GM18873 (cell line): ENCODE measurements at regions not wholly inside any gene's neighbourhood (a gene's known extent, or its start where the extent isn't known, plus 50 kb on each side); places are given as distances from the start of the nearest gene placed in this dataset.

Experiments
- ATAC-seq: cut with Tn5 transposase; IDR thresholded peaks from one replicate; pipeline ENCODE4 v1.9.1; 2021; ENCODE audit warnings: mild to moderate bottlenecking, moderate library complexity, moderate number of reproducible peaks; ENCODE audit not compliant: unreplicated experiment, low FRiP score

- no peak for ATAC-seq
Measured at GRCh38 chr2:8259841-8260178, 422.0 kb upstream of the ID2 start.

DNA sequence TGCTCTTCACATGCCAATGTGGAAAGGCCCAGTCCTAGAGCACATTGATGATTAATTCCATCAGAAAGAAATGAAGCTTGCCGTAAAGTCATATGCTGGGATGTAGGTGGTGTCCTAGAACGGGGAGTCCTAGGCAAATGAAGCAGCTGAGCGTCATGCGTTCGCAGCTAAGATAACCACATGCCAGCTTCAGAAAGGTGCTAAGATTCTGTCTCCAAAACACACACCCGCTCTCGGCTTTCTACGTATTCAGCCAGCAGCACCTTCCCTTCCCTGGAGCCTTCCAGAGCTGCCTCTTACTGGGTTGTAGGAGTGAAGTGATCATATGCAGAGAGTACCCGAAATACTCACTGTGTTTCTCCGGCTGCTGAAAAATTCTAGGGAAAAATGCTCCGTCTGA, 421.6 kb upstream of the ID2 start:
- ATAC-seq: no peak

DNA sequence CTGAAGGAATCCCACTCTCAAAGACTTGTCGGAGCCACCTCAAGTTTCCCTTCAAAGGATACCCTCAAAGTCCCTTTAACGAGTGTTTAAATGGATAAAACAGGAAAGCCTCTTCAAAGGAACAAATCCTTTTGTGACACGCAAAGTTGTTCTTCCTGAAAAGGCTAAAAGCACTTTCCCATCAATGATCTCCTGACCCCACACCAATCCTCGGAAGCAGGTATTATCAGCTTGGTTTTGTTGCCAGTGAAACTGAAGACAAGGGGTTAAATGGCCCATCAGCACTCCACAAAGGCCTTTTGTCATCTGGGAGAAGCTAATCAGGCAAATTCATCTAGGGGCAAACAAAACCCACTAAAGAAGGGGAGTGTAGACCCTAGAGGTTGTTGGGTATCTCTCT, 418.0 kb upstream of the ID2 start:
- ATAC-seq: no peak

GRCh38 chr2:8264981-8265380, 416.9 kb upstream of the ID2 start:
- ATAC-seq: no peak

GRCh38 chr2:8265476-8266226, 416.2 kb upstream of the ID2 start:
- ATAC-seq: no peak

DNA sequence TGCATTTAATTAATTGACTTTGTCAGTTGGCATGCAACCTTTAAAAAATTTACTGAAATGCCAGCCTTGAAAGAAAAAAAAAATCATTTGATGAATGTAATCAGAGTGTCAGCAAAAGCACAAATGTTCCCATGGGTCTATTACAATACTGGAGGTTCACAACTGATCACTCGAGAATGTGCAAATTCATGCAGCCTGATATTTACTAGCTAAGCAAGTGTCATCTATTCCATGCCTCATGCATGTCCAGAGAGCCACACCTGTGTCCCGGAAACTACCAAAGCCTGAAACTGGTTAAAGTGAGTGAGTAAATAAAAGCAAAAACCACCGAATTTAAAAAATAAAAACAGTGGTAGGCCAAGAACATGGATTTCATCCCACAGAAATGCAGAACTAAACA, 415.3 kb upstream of the ID2 start:
- ATAC-seq: no peak

- no peak for ATAC-seq
Measured at GRCh38 chr2:8267048-8267447, 414.8 kb upstream of the ID2 start.

GRCh38 chr2:8267721-8268120, 414.1 kb upstream of the ID2 start:
- no peak for ATAC-seq

- ATAC-seq: no peak
Measured at GRCh38 chr2:8268172-8268783, 413.6 kb upstream of the ID2 start.

- no peak for ATAC-seq
Measured at GRCh38 chr2:8270699-8271098, 411.2 kb upstream of the ID2 start.

DNA sequence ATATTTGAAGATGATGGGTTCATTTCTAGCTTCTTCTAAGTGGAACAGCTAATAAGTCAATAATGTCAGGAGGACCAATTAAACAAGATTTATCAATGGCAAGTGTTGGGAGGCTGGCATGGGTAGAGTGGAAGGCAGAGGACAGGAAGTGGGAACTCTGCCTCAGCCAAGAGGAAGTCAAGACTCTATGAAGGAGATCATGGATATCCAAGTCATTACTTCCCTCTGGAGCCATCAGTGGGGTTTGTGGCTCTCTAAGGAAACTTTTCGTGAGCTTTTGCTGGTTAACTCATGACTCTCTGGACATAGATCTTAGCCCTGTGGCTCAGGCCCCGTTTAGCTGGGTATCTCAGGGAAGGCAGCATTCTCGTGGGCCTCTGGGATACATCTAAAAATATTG, 410.4 kb upstream of the ID2 start:
- no peak for ATAC-seq

DNA sequence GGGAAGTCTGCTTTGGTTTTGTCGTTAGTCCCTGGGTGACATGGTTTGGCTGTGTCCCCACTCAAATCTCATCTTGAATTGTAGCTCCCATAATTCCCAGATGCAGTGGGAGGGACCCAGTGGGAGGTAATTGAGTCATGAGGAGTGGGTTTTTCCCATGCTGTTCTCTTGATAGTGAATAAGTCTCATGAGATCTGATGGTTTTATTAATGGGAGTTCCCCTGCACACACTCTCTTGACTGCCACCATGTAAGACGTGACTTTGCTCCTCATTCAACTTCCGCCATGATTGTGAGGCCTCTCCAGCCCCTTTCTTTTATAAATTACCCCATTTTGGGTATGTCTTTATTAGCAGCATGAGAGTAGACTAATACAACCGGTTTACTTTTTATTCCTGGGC, 405.8 kb upstream of the ID2 start:
- ATAC-seq: no peak

- ATAC-seq: no peak
Measured at GRCh38 chr2:8277921-8278571, 403.8 kb upstream of the ID2 start.

- no peak for ATAC-seq
Measured at GRCh38 chr2:8278709-8279354, 403.0 kb upstream of the ID2 start.

- no peak for ATAC-seq
Measured at GRCh38 chr2:8279506-8279905, 402.4 kb upstream of the ID2 start.

- no peak for ATAC-seq
Measured at GRCh38 chr2:8281234-8281633, 400.6 kb upstream of the ID2 start.

DNA sequence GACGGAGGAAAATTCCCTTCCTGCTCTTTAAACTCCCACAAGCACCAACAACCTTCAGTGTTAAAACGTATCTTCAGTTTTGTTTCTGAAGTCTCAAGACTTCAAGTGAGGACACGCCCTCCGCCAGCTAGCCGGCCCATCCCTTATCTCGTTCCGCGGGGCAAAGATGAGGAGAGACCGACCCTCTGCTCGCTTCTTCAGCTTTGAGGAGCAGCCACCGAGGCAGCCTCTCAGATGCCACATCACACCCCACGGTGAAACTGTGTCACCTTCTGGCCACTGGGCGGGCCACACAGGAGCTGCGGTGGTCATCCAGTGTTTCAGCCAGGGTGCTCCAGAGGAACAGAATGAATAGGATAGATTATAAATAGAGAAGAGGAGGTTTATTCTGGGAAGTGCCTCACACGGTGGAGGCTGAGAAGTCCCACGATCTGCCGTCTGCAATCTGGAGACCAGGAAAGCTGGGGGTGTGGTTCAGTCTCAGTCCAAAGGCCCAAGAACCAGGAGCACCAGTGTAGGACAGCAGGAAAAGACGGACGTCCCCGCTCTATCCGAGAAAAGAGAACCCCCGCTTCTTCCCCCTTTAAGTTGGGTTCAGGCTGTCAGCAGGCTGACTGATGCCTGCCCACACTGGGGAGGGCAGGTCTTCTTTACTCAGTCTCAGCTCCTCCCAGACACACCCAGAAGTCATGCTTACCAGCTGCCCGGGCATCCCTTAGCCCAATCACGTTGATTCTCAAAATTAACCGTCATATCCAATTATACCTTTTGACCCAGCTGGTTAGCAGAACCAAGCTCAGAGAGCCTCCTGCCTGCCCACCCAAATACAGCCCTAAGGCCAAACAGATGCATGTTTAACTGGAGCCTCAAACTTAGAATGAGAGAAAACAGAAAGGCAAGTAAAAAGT, 399.7 kb upstream of the ID2 start:
- no peak for ATAC-seq

DNA sequence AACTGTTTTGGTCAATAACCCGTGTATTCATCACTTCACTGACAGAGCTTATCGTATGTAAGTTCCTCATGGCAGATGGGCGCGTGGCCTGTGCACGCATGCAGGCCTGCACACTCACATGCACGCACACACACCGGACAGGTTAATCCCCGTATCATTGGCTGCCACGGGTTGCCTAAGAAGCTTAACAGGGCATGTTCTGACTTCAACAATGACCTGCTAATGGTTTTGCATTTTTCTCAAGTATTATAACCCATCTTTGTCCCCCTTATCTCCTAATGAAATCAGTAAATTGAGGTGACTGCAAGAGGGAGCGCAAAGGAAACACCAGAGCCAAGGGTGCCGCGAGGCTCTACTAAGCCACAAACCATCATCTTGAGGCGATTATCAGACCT, 399.0 kb upstream of the ID2 start:
- ATAC-seq: no peak

DNA sequence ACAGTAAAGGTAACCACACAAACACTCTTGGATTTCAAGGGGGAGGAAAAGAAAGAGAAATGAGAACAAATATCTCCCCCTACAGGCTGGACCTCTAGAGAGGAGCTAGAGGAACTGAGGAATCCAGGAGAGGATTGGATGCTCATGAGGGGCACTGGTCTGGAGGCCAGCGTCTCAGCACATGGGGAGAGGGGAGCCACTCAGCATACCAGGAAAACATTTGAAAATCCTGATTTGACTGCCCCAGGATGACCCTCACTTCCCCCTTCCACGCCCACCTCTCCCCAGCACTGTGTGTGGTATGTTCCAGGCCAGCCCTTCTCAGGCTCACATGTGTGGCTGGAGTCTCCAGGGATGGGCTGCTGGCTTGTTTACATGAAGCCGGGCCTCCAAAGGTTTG, 396.8 kb upstream of the ID2 start:
- no peak for ATAC-seq

GRCh38 chr2:8285898-8286297, 396.0 kb upstream of the ID2 start:
- no peak for ATAC-seq

DNA sequence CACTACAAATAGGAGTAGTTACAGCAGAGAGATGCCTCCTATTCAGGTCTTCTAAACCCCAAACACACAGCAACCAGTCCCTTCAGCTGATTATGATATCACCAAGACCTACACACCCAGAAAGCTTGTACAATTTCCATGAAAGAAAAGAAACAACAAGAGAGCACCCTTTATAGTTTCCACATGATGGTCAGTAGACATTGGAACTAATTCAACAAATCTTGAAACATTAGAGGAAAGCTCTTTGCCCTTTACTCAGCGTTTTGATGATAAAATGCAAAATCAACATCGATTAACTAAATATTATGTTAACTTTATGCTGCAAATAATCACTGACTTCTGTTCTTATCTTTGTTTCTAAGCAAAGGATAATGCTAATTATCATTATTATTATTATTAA, 393.6 kb upstream of the ID2 start:
- ATAC-seq: no peak
